ENCODE measurements at regions not wholly inside any gene's neighbourhood (a gene's known extent, or its start where the extent isn't known, plus 50 kb on each side); places are given as distances from the start of the nearest gene placed in this dataset.

- no peak overlapping the region for H3K4me3 ChIP-seq (ENCODE audit: low read length)
- no peak for DNase-seq
- H3K4me3 Mint-ChIP-seq: no peak overlapping the region
- 44 to 48% methylated on average over 3 to 5 of the region's 5 CpGs for WGBS, 2 experiments (ENCODE audit: insufficient coverage in 1 of 2, insufficient read length in 1 of 2)
- H3K36me3 ChIP-seq (ENCODE audit: control insufficient read depth, insufficient read depth, low read length): no peaks in the 10 kb centered on the region
- H3K4me1 ChIP-seq (ENCODE audit: control insufficient read depth, insufficient read depth, low read length): no peaks in the 10 kb centered on the region
- no peak overlapping the region for H3K27ac Mint-ChIP-seq
- no peaks in the 10 kb centered on the region for H3K27me3 ChIP-seq (ENCODE audit: control insufficient read depth, insufficient read depth, low read length, poor library complexity, severe bottlenecking)
- peak overlapping the region; percentile 49 for H3K27ac ChIP-seq (ENCODE audit: low read depth, low read length)
- no peaks in the 10 kb centered on the region for H3K36me3 Mint-ChIP-seq (ENCODE audit: low read depth)
- H3K9me3 ChIP-seq (ENCODE audit: control insufficient read depth, low read length): no peaks in the 10 kb centered on the region
- H3K9me3 Mint-ChIP-seq: no peaks in the 10 kb centered on the region
- H3K4me1 Mint-ChIP-seq: peaks cover 3% of the 10 kb centered on the region
- TF ChIP-seq CTCF (conservative IDR thresholded peaks at IDR 0.05): no peak
- H3K9ac ChIP-seq (ENCODE audit: extremely low read depth, low read length, poor library complexity, severe bottlenecking): no peak overlapping the region
- H3K27me3 Mint-ChIP-seq (ENCODE audit: insufficient read depth): no peaks in the 10 kb centered on the region
Observed at GRCh38 chr18:75612456-75612855, 185.0 kb upstream of the SMIM21 start.

- no peaks in the 10 kb centered on the region for H3K9me3 ChIP-seq (ENCODE audit: control insufficient read depth, low read length)
- peak; percentile 42 for TF ChIP-seq CTCF (conservative IDR thresholded peaks at IDR 0.05)
- Mint-ChIP-seq H3K36me3 (ENCODE audit: low read depth) (no peaks in the 10 kb centered on the region), H3K4me3 (no peak overlapping the region), H3K4me1 (peaks cover 3% of the 10 kb centered on the region), H3K9me3 (peaks cover 2% of the 10 kb centered on the region), H3K27ac (no peak overlapping the region), H3K27me3 (ENCODE audit: insufficient read depth) (no peaks in the 10 kb centered on the region)
- H3K27me3 ChIP-seq (ENCODE audit: control insufficient read depth, insufficient read depth, low read length, poor library complexity, severe bottlenecking): no peaks in the 10 kb centered on the region
- H3K4me3 ChIP-seq (ENCODE audit: low read length): no peak overlapping the region
- no peak for DNase-seq
- no peaks in the 10 kb centered on the region for H3K36me3 ChIP-seq (ENCODE audit: control insufficient read depth, insufficient read depth, low read length)
- WGBS, 2 experiments (ENCODE audit: insufficient coverage in 1 of 2, insufficient read length in 1 of 2): 83 to 84% methylated on average over 1 to 2 of the region's 2 CpGs
- no peak overlapping the region for H3K27ac ChIP-seq (ENCODE audit: low read depth, low read length)
- H3K9ac ChIP-seq (ENCODE audit: extremely low read depth, low read length, poor library complexity, severe bottlenecking): no peak overlapping the region
- H3K4me1 ChIP-seq (ENCODE audit: control insufficient read depth, insufficient read depth, low read length): no peaks in the 10 kb centered on the region
Observed at GRCh38 chr18:75607701-75608100, 180.2 kb upstream of the SMIM21 start.

- H3K27me3 ChIP-seq (ENCODE audit: control insufficient read depth, insufficient read depth, low read length, poor library complexity, severe bottlenecking): no peaks in the 10 kb centered on the region
Observed at GRCh38 chr18:75592527-75592926, 165.0 kb upstream of the SMIM21 start.

More at GRCh38 chr18:75592527-75592926, 165.0 kb upstream of the SMIM21 start:
- Mint-ChIP-seq H3K27ac (no peak overlapping the region), H3K36me3 (ENCODE audit: low read depth) (no peaks in the 10 kb centered on the region), H3K9me3 (peaks cover 39% of the 10 kb centered on the region), H3K4me3 (no peak overlapping the region), H3K4me1 (no peaks in the 10 kb centered on the region), H3K27me3 (ENCODE audit: insufficient read depth) (no peaks in the 10 kb centered on the region)
- Histone ChIP-seq H3K9ac (ENCODE audit: extremely low read depth, low read length, poor library complexity, severe bottlenecking) (no peak overlapping the region), H3K27ac (ENCODE audit: low read depth, low read length) (no peak overlapping the region), H3K9me3 (ENCODE audit: control insufficient read depth, low read length) (peaks cover 29% of the 10 kb centered on the region), H3K4me3 (ENCODE audit: low read length) (no peak overlapping the region), H3K36me3 (ENCODE audit: control insufficient read depth, insufficient read depth, low read length) (no peaks in the 10 kb centered on the region), H3K4me1 (ENCODE audit: control insufficient read depth, insufficient read depth, low read length) (no peaks in the 10 kb centered on the region)
- DNase-seq: no peak
- no peak for TF ChIP-seq CTCF (conservative IDR thresholded peaks at IDR 0.05)
- WGBS, 2 experiments (ENCODE audit: insufficient coverage in 1 of 2, insufficient read length in 1 of 2): 100% methylated on average over 2 of the region's 3 CpGs; no CpG with 5 or more reads in 1 of the 2 experiments

Data from endodermal cell (in vitro differentiated cells).